ENCODE measurements at regions not wholly inside any gene's neighbourhood (a gene's known extent, or its start where the extent isn't known, plus 50 kb on each side); places are given as distances from the start of the nearest gene placed in this dataset.

GRCh38 chr11:15434529-15434928 is 319.8 kb downstream of the INSC start:
- DNase-seq (ENCODE audit: extremely low spot score), result no peak
- TF ChIP-seq CTCF (IDR thresholded peaks at IDR 0.05; ENCODE audit: control extremely low read depth, extremely low read depth, low read depth, missing control alignments), result no peak
- ChIA-PET CTCF (interaction anchor here (0.8 kb wide), 1 partner anchor 11 kb away, joined by 3 read pairs; no protein-coding TSS in a partner anchor), POLR2A (no interaction called here)

GRCh38 chr11:15446315-15446714 is 331.6 kb downstream of the INSC start:
- CTCF ChIA-PET, result no interaction called here
- no peak for TF ChIP-seq CTCF (IDR thresholded peaks at IDR 0.05; ENCODE audit: control extremely low read depth, extremely low read depth, low read depth, missing control alignments)
- no peak for DNase-seq (ENCODE audit: extremely low spot score)
- POLR2A ChIA-PET, result no interaction called here

GRCh38 chr11:15446929-15447328 is 332.2 kb downstream of the INSC start:
- POLR2A ChIA-PET, result no interaction called here
- CTCF ChIA-PET, result no interaction called here
- no peak for TF ChIP-seq CTCF (IDR thresholded peaks at IDR 0.05; ENCODE audit: control extremely low read depth, extremely low read depth, low read depth, missing control alignments)
- no peak for DNase-seq (ENCODE audit: extremely low spot score)

GRCh38 chr11:15451713-15452112 is 337.0 kb downstream of the INSC start:
- POLR2A ChIA-PET, result no interaction called here
- CTCF ChIA-PET, result interaction anchor here (0.9 kb wide), 1 partner anchor 26 kb away, joined by 3 read pairs; no protein-coding TSS in a partner anchor
- no peak for TF ChIP-seq CTCF (IDR thresholded peaks at IDR 0.05; ENCODE audit: control extremely low read depth, extremely low read depth, low read depth, missing control alignments)
- DNase-seq (ENCODE audit: extremely low spot score), result no peak

GRCh38 chr11:15453211-15453765 is 338.6 kb downstream of the INSC start:
- ChIA-PET POLR2A (no interaction called here), CTCF (no interaction called here)
- DNase-seq (ENCODE audit: extremely low spot score), result no peak
- no peak for TF ChIP-seq CTCF (IDR thresholded peaks at IDR 0.05; ENCODE audit: control extremely low read depth, extremely low read depth, low read depth, missing control alignments)

- no peak for DNase-seq (ENCODE audit: extremely low spot score)
- ChIA-PET CTCF (no interaction called here), POLR2A (no interaction called here)
- TF ChIP-seq CTCF (IDR thresholded peaks at IDR 0.05; ENCODE audit: control extremely low read depth, extremely low read depth, low read depth, missing control alignments), result no peak
These were observed 353.7 kb downstream of the INSC start for GRCh38 chr11:15468466-15468865.
